ES-I3 (cell line): ENCODE measurements at regions not wholly inside any gene's neighbourhood (a gene's known extent, or its start where the extent isn't known, plus 50 kb on each side); places are given as distances from the start of the nearest gene placed in this dataset.

Experiments
- H3K36me3 ChIP-seq: 2 replicates; pipeline ENCODE4 v1.6.1; 2013; ENCODE audit warnings: mild to moderate bottlenecking, low read length, control low read depth, moderate library complexity; ENCODE audit not compliant: insufficient read depth
- H3K4me1 ChIP-seq: 2 replicates; pipeline ENCODE4 v1.6.1; 2013; ENCODE audit warnings: mild to moderate bottlenecking, control low read depth, low read length; ENCODE audit not compliant: insufficient read depth
- H3K9ac ChIP-seq: 2 replicates; pipeline ENCODE4 v1.6.1; 2013; ENCODE audit warnings: low read depth, mild to moderate bottlenecking, low read length, moderate library complexity
- H3K9me3 ChIP-seq: 2 replicates; pipeline ENCODE4 v1.6.1; 2013; ENCODE audit warnings: mild to moderate bottlenecking, low read length, moderate library complexity; ENCODE audit not compliant: control insufficient read depth, insufficient read depth

- H3K9me3 ChIP-seq: no peaks in the 10 kb centered on the region
These were observed 118.4 kb upstream of the TPRG1 start for GRCh38 chr3:189053322-189053721.

GRCh38 chr3:189056646-189057335, 115.0 kb upstream of the TPRG1 start:
- Histone ChIP-seq H3K9ac (no peak overlapping the region), H3K36me3 (no peaks in the 10 kb centered on the region), H3K4me1 (no peaks in the 10 kb centered on the region), H3K9me3 (no peaks in the 10 kb centered on the region)

More at GRCh38 chr3:189053322-189053721, 118.4 kb upstream of the TPRG1 start:
- H3K9ac ChIP-seq: no peak overlapping the region
- H3K36me3 ChIP-seq: no peaks in the 10 kb centered on the region
- no peaks in the 10 kb centered on the region for H3K4me1 ChIP-seq

GRCh38 chr3:189057369-189057768, 114.4 kb upstream of the TPRG1 start:
- Histone ChIP-seq H3K9me3 (no peaks in the 10 kb centered on the region), H3K36me3 (no peaks in the 10 kb centered on the region), H3K4me1 (no peaks in the 10 kb centered on the region), H3K9ac (no peak overlapping the region)

- H3K9me3 ChIP-seq: no peaks in the 10 kb centered on the region
- no peak overlapping the region for H3K9ac ChIP-seq
- H3K4me1 ChIP-seq: no peaks in the 10 kb centered on the region
- H3K36me3 ChIP-seq: no peaks in the 10 kb centered on the region
These were observed 113.7 kb upstream of the TPRG1 start for GRCh38 chr3:189058071-189058470.

GRCh38 chr3:189070965-189071364, 100.8 kb upstream of the TPRG1 start:
- Histone ChIP-seq H3K9ac (no peak overlapping the region), H3K4me1 (no peaks in the 10 kb centered on the region), H3K9me3 (no peaks in the 10 kb centered on the region), H3K36me3 (no peaks in the 10 kb centered on the region)

GRCh38 chr3:189071446-189071845, 100.3 kb upstream of the TPRG1 start:
- no peaks in the 10 kb centered on the region for H3K9me3 ChIP-seq
- no peaks in the 10 kb centered on the region for H3K4me1 ChIP-seq
- H3K9ac ChIP-seq: no peak overlapping the region
- H3K36me3 ChIP-seq: no peaks in the 10 kb centered on the region

- Histone ChIP-seq H3K4me1 (no peaks in the 10 kb centered on the region), H3K9me3 (no peaks in the 10 kb centered on the region), H3K9ac (no peak overlapping the region), H3K36me3 (no peaks in the 10 kb centered on the region)
These were observed 95.3 kb upstream of the TPRG1 start for GRCh38 chr3:189076449-189076848.

GRCh38 chr3:189080745-189081144, 91.0 kb upstream of the TPRG1 start:
- no peaks in the 10 kb centered on the region for H3K4me1 ChIP-seq
- H3K9me3 ChIP-seq: no peaks in the 10 kb centered on the region
- no peaks in the 10 kb centered on the region for H3K36me3 ChIP-seq
- no peak overlapping the region for H3K9ac ChIP-seq

- Histone ChIP-seq H3K9ac (no peak overlapping the region), H3K4me1 (no peaks in the 10 kb centered on the region), H3K9me3 (no peaks in the 10 kb centered on the region), H3K36me3 (no peaks in the 10 kb centered on the region)
These were observed 88.9 kb upstream of the TPRG1 start for GRCh38 chr3:189082666-189083427.

GRCh38 chr3:189084620-189085019, 87.2 kb upstream of the TPRG1 start:
- no peaks in the 10 kb centered on the region for H3K4me1 ChIP-seq
- H3K9ac ChIP-seq: no peak overlapping the region
- no peaks in the 10 kb centered on the region for H3K36me3 ChIP-seq
- H3K9me3 ChIP-seq: no peaks in the 10 kb centered on the region

GRCh38 chr3:189092547-189092946, 79.2 kb upstream of the TPRG1 start:
- Histone ChIP-seq H3K9me3 (no peaks in the 10 kb centered on the region), H3K36me3 (no peaks in the 10 kb centered on the region), H3K4me1 (no peaks in the 10 kb centered on the region), H3K9ac (no peak overlapping the region)

GRCh38 chr3:189094539-189094938, 77.2 kb upstream of the TPRG1 start:
- Histone ChIP-seq H3K4me1 (no peaks in the 10 kb centered on the region), H3K9me3 (no peaks in the 10 kb centered on the region), H3K36me3 (no peaks in the 10 kb centered on the region), H3K9ac (no peak overlapping the region)

- H3K4me1 ChIP-seq: no peaks in the 10 kb centered on the region
- no peak overlapping the region for H3K9ac ChIP-seq
- H3K36me3 ChIP-seq: no peaks in the 10 kb centered on the region
- H3K9me3 ChIP-seq: no peaks in the 10 kb centered on the region
These were observed 75.7 kb upstream of the TPRG1 start for GRCh38 chr3:189096092-189096491.

GRCh38 chr3:189099031-189099471, 72.7 kb upstream of the TPRG1 start:
- no peak overlapping the region for H3K9ac ChIP-seq
- H3K36me3 ChIP-seq: no peaks in the 10 kb centered on the region
- H3K9me3 ChIP-seq: no peaks in the 10 kb centered on the region
- H3K4me1 ChIP-seq: no peaks in the 10 kb centered on the region
